GM12878 (cell line): ENCODE measurements at regions not wholly inside any gene's neighbourhood (a gene's known extent, or its start where the extent isn't known, plus 50 kb on each side); places are given as distances from the start of the nearest gene placed in this dataset.

ENCODE experiments used
- BCL11A ChIP-seq: IDR thresholded peaks from 2 replicates; pipeline ENCODE4 v1.6.1; 2011; ENCODE audit warnings: low read depth, low read length
- CBX3 ChIP-seq: fragments of 200-600 bp; sonication (generic); IDR thresholded peaks from 2 replicates; pipeline ENCODE4 v1.6.1; 2016; ENCODE audit warnings: low read depth, borderline replicate concordance
- DPF2 ChIP-seq: fragments of 450-650 bp; IDR thresholded peaks from 2 replicates; pipeline ENCODE4 v1.6.1; 2017; ENCODE audit warnings: mild to moderate bottlenecking
- ETV6 ChIP-seq, 2 experiments: fragments of 450-650 bp in 1 of 2; IDR thresholded peaks in 1 of 2; conservative IDR thresholded peaks in 1 of 2; 2 replicates each; pipeline ENCODE4 v1.6.1; 2014; ENCODE audit warnings: antibody characterized with exemption in 1 of 2, borderline replicate concordance in 1 of 2, low read depth in 1 of 2, mild to moderate bottlenecking in 1 of 2, moderate library complexity in 1 of 2
- FOXK2 ChIP-seq: fragments of 450-650 bp; IDR thresholded peaks from 2 replicates; pipeline ENCODE4 v1.6.1; 2017; ENCODE audit warnings: mild to moderate bottlenecking, moderate library complexity
- MTA2 ChIP-seq: fragments of 450-650 bp; IDR thresholded peaks from 2 replicates; pipeline ENCODE4 v1.6.1; 2016; ENCODE audit warnings: low read depth, mild to moderate bottlenecking, moderate library complexity
- MTA3 ChIP-seq: IDR thresholded peaks from 2 replicates; pipeline ENCODE4 v1.6.1; 2012; ENCODE audit warnings: low read length, inconsistent platforms, borderline replicate concordance
- MYC ChIP-seq: IDR thresholded peaks from 2 replicates; pipeline ENCODE4 v1.6.1; 2011; ENCODE audit warnings: mild to moderate bottlenecking, low read length, moderate library complexity, inconsistent platforms; ENCODE audit not compliant: insufficient read depth, insufficient replicate concordance, insufficient read length, severe bottlenecking
- PKNOX1 ChIP-seq: fragments of 450-650 bp; IDR thresholded peaks from 2 replicates; pipeline ENCODE4 v1.6.1; 2016; ENCODE audit warnings: mild to moderate bottlenecking
- RB1 ChIP-seq: fragments of 450-650 bp; formaldehyde crosslinking; IDR thresholded peaks from 2 replicates; pipeline ENCODE4 v1.6.1; 2017; ENCODE audit warnings: mild to moderate bottlenecking, borderline replicate concordance
- RFX5 ChIP-seq: IDR thresholded peaks from 2 replicates; pipeline ENCODE4 v1.6.1; 2011; ENCODE audit warnings: low read depth, low read length, improper control_type of control experiment
- RUNX3 ChIP-seq: IDR thresholded peaks from 2 replicates; pipeline ENCODE4 v1.6.1; 2012; ENCODE audit warnings: low read length, inconsistent platforms
- SP1 ChIP-seq: IDR thresholded peaks from one replicate; pipeline ENCODE4 v1.6.1; 2011; ENCODE audit warnings: low read depth, low read length
- SRF ChIP-seq, 2 experiments: IDR thresholded peaks; 2 replicates each; pipeline ENCODE4 v1.6.1; 2011; ENCODE audit warnings: low read depth in 2 of 2, low read length in 2 of 2, mild to moderate bottlenecking in 1 of 2, moderate library complexity in 1 of 2
- TBL1XR1 ChIP-seq: IDR thresholded peaks from 2 replicates; pipeline ENCODE4 v1.6.1; 2012; ENCODE audit warnings: low read depth, low read length, improper control_type of control experiment
- TCF3 ChIP-seq: IDR thresholded peaks from 2 replicates; pipeline ENCODE4 v1.6.1; 2012; ENCODE audit warnings: low read depth, mild to moderate bottlenecking, low read length, borderline replicate concordance; ENCODE audit not compliant: insufficient read depth
- TF ChIP-seq, protein P1 (sequence below): IDR thresholded peaks from 2 replicates; pipeline ENCODE4 v1.6.1; 2012; ENCODE audit warnings: improper control_type of control experiment, low read depth, low read length; ENCODE audit not compliant: insufficient replicate concordance

- no peak for TF ChIP-seq MYC
- no peak for TF ChIP-seq MTA3
- TF ChIP-seq, protein P1, sequence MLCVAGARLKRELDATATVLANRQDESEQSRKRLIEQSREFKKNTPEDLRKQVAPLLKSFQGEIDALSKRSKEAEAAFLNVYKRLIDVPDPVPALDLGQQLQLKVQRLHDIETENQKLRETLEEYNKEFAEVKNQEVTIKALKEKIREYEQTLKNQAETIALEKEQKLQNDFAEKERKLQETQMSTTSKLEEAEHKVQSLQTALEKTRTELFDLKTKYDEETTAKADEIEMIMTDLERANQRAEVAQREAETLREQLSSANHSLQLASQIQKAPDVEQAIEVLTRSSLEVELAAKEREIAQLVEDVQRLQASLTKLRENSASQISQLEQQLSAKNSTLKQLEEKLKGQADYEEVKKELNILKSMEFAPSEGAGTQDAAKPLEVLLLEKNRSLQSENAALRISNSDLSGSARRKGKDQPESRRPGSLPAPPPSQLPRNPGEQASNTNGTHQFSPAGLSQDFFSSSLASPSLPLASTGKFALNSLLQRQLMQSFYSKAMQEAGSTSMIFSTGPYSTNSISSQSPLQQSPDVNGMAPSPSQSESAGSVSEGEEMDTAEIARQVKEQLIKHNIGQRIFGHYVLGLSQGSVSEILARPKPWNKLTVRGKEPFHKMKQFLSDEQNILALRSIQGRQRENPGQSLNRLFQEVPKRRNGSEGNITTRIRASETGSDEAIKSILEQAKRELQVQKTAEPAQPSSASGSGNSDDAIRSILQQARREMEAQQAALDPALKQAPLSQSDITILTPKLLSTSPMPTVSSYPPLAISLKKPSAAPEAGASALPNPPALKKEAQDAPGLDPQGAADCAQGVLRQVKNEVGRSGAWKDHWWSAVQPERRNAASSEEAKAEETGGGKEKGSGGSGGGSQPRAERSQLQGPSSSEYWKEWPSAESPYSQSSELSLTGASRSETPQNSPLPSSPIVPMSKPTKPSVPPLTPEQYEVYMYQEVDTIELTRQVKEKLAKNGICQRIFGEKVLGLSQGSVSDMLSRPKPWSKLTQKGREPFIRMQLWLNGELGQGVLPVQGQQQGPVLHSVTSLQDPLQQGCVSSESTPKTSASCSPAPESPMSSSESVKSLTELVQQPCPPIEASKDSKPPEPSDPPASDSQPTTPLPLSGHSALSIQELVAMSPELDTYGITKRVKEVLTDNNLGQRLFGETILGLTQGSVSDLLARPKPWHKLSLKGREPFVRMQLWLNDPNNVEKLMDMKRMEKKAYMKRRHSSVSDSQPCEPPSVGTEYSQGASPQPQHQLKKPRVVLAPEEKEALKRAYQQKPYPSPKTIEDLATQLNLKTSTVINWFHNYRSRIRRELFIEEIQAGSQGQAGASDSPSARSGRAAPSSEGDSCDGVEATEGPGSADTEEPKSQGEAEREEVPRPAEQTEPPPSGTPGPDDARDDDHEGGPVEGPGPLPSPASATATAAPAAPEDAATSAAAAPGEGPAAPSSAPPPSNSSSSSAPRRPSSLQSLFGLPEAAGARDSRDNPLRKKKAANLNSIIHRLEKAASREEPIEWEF: no peak
- TF ChIP-seq TBL1XR1: no peak
- no peak for TF ChIP-seq SRF (IDR thresholded peaks at IDR 0.05; ENCODE audit: low read depth in 2 of 2, low read length in 2 of 2)
- TF ChIP-seq FOXK2: no peak
- no peak for TF ChIP-seq TCF3
- TF ChIP-seq ETV6 (conservative IDR thresholded peaks at IDR 0.05 in 1 of 2, IDR thresholded peaks at IDR 0.05 in 1 of 2; ENCODE audit: borderline replicate concordance in 1 of 2, low read depth in 1 of 2): no peak
- no peak for TF ChIP-seq CBX3
- no peak for TF ChIP-seq SP1
- TF ChIP-seq PKNOX1: peak; percentile 27
- no peak for TF ChIP-seq RFX5
- no peak for TF ChIP-seq BCL11A
- TF ChIP-seq RUNX3: 0 out of 2 replicates have a peak, but pooled peaks have one; percentile 22
- TF ChIP-seq MTA2: peak; percentile 54
- TF ChIP-seq RB1: no peak
- TF ChIP-seq DPF2: no peak
Observed at GRCh38 chr2:180319586-180320405, 312.7 kb upstream of the CWC22 start (continued).
